IMR-90 (cell line): ENCODE measurements at regions not wholly inside any gene's neighbourhood (a gene's known extent, or its start where the extent isn't known, plus 50 kb on each side); places are given as distances from the start of the nearest gene placed in this dataset.

Experiments
- ATAC-seq: fragments of 200-7000 bp; cut with Tn5 transposase; 2 replicates; pipeline ENCODE4 v1.9.1; 2020; ENCODE audit warnings: low read depth, mild to moderate bottlenecking, moderate library complexity
- BruUV-seq: library from RNA; stranded (reverse); fragments of 400-500 nt; replicated peaks from 2 replicates; lab custom pipeline; 2021; lab: Mats Ljungman, UMichigan
- CTCF ChIA-PET: fragments of 300-600 bp; formaldehyde crosslinking; extraction: SDS; loops from one replicate; lab custom pipeline; 2021; ENCODE audit warnings: antibody characterized with exemption; lab: Yijun Ruan, JAX
- POLR2A ChIA-PET: fragments of 300-600 bp; sonication (Branson Sonifier 250); formaldehyde crosslinking; loops from one replicate; lab custom pipeline; 2022; ENCODE audit warnings: antibody characterized with exemption; ENCODE audit not compliant: unreplicated experiment; lab: Charles Lee
- DNase-seq: peaks from one replicate; pipeline ENCODE4 v3.0.0; 2013
- H2AFZ ChIP-seq: replicated peaks from 2 replicates; pipeline ENCODE3; 2013; ENCODE audit warnings: low read length, mild to moderate bottlenecking; ENCODE audit not compliant: poor library complexity
- H2AK5ac ChIP-seq: 2 replicates; pipeline ENCODE4 v1.6.1; 2013; ENCODE audit warnings: low read depth, low read length, inconsistent platforms
- H2AK9ac ChIP-seq: replicated peaks from 2 replicates; pipeline ENCODE3; 2013; ENCODE audit warnings: mild to moderate bottlenecking, low read depth, low read length, moderate library complexity; ENCODE audit not compliant: poor library complexity
- H2BK120ac ChIP-seq: 2 replicates; pipeline ENCODE4 v1.6.1; 2013; ENCODE audit warnings: low read depth, low read length, inconsistent platforms
- H2BK15ac ChIP-seq: 3 replicates; pipeline ENCODE4 v1.6.1; 2013; ENCODE audit warnings: low read depth, low read length, inconsistent platforms
- H2BK20ac ChIP-seq: 2 replicates; pipeline ENCODE4 v1.6.1; 2013; ENCODE audit warnings: low read depth, mild to moderate bottlenecking, inconsistent platforms, low read length, moderate library complexity
- H2BK5ac ChIP-seq: 2 replicates; pipeline ENCODE4 v1.6.1; 2013; ENCODE audit warnings: mild to moderate bottlenecking, low read depth, low read length, inconsistent platforms; ENCODE audit not compliant: poor library complexity, severe bottlenecking
- H3K14ac ChIP-seq: replicated peaks from 2 replicates; pipeline ENCODE4 v1.6.1; 2013; ENCODE audit warnings: low read depth, low read length, inconsistent platforms
- H3K18ac ChIP-seq: 2 replicates; pipeline ENCODE4 v1.6.1; 2013; ENCODE audit warnings: low read depth, low read length, control low read depth
- H3K23ac ChIP-seq: 2 replicates; pipeline ENCODE4 v1.6.1; 2013; ENCODE audit warnings: low read depth, low read length, inconsistent platforms
- H3K27ac ChIP-seq: 2 replicates; pipeline ENCODE4 v1.5.1; 2013; ENCODE audit warnings: mild to moderate bottlenecking, control low read depth, low read length; ENCODE audit not compliant: insufficient read depth
- H3K27me3 ChIP-seq: 2 replicates; pipeline ENCODE4 v1.6.1; 2013; ENCODE audit warnings: low read length; ENCODE audit not compliant: control insufficient read depth, insufficient read depth
- H3K36me3 ChIP-seq: 2 replicates; pipeline ENCODE4 v1.6.1; 2013; ENCODE audit warnings: low read length, mixed read lengths; ENCODE audit not compliant: control insufficient read depth, insufficient read depth
- H3K4ac ChIP-seq: 2 replicates; pipeline ENCODE4 v1.6.1; 2013; ENCODE audit warnings: low read depth, low read length, inconsistent platforms
- H3K4me1 ChIP-seq: 2 replicates; pipeline ENCODE4 v1.6.1; 2013; ENCODE audit warnings: low read length, mixed read lengths; ENCODE audit not compliant: control insufficient read depth, insufficient read depth
- H3K4me2 ChIP-seq: 2 replicates; pipeline ENCODE4 v1.6.1; 2013; ENCODE audit warnings: low read depth, mild to moderate bottlenecking, control low read depth, low read length, moderate library complexity
- H3K4me3 ChIP-seq: 2 replicates; pipeline ENCODE4 v1.5.1; 2013; ENCODE audit warnings: low read depth, mild to moderate bottlenecking, control low read depth, low read length, moderate library complexity; ENCODE audit not compliant: insufficient read depth
- H3K56ac ChIP-seq: 2 replicates; pipeline ENCODE4 v1.6.1; 2013; ENCODE audit warnings: low read length, inconsistent platforms; ENCODE audit not compliant: insufficient read depth; ENCODE audit errors: extremely low read depth
- H3K79me1 ChIP-seq, 2 experiments: 2 replicates each; pipeline ENCODE4 v1.6.1; 2013; ENCODE audit warnings: low read length in 2 of 2, inconsistent platforms in 1 of 2, low read depth in 1 of 2
- H3K9ac ChIP-seq: 2 replicates; pipeline ENCODE4 v1.6.1; 2013; ENCODE audit warnings: low read depth, low read length, control low read depth
- H3K9me1 ChIP-seq: 2 replicates; pipeline ENCODE4 v1.6.1; 2013; ENCODE audit warnings: low read length, inconsistent platforms; ENCODE audit not compliant: insufficient read depth
- H3K9me3 ChIP-seq: 2 replicates; pipeline ENCODE4 v1.6.1; 2013; ENCODE audit warnings: low read length; ENCODE audit not compliant: control insufficient read depth, insufficient read depth
- H4K20me1 ChIP-seq: 2 replicates; pipeline ENCODE4 v1.6.1; 2013; ENCODE audit warnings: low read length, inconsistent platforms; ENCODE audit not compliant: insufficient read depth
- H4K5ac ChIP-seq: 2 replicates; pipeline ENCODE4 v1.6.1; 2013; ENCODE audit warnings: mild to moderate bottlenecking, low read depth, low read length, control low read depth
- H4K8ac ChIP-seq, 2 experiments: 2 replicates each; pipeline ENCODE4 v1.6.1; 2013; ENCODE audit warnings: low read depth in 2 of 2, low read length in 2 of 2, control low read depth in 1 of 2, inconsistent platforms in 1 of 2
- H4K91ac ChIP-seq: 2 replicates; pipeline ENCODE4 v1.6.1; 2013; ENCODE audit warnings: low read depth, low read length, inconsistent platforms; ENCODE audit not compliant: insufficient read depth
- SMC3 ChIP-seq: fragments of 150-350 bp; IDR thresholded peaks from 2 replicates; pipeline ENCODE4 v1.6.1; 2016; ENCODE audit warnings: low read depth, mild to moderate bottlenecking, antibody characterized with exemption, low read length, moderate library complexity
- WGBS, 2 experiments: methylation state at CpG; one replicate each; pipeline versions ENCODE4 v1.1.5 to v1.1.7; 2013; ENCODE audit warnings: missing lambda C conversion rate in 2 of 2; ENCODE audit not compliant: insufficient read length in 1 of 2; ENCODE audit errors: extremely low coverage in 2 of 2; 5-methylcytosine and 5-hydroxymethylcytosine counted together
- dilution Hi-C: fragments of 300-500 bp; cut with HindIII; formaldehyde crosslinking; loops from one replicate; pipeline ENCODE4 v1.14.3; 2018; ENCODE audit warnings: low sequenced_read_pairs; ENCODE audit not compliant: unreplicated experiment
- in situ Hi-C: fragments of 300-500 bp; cut with MboI; formaldehyde crosslinking; loops from 3 replicates; pipeline ENCODE4 v1.14.3; 2019; ENCODE audit warnings: low sequenced_read_pairs, inconsistent platforms, mixed read lengths
- intact Hi-C: fragments of 100-400 bp; cut with micrococcal nuclease; formaldehyde crosslinking; loops from 2 replicates; pipeline ENCODE4 v1.10.0; 2022
- TF ChIP-seq, protein P1 (sequence below): conservative IDR thresholded peaks from 2 replicates; pipeline ENCODE4 v1.5.1; 2012; ENCODE audit warnings: mild to moderate bottlenecking, low read depth, low read length, improper control_type of control experiment

DNA sequence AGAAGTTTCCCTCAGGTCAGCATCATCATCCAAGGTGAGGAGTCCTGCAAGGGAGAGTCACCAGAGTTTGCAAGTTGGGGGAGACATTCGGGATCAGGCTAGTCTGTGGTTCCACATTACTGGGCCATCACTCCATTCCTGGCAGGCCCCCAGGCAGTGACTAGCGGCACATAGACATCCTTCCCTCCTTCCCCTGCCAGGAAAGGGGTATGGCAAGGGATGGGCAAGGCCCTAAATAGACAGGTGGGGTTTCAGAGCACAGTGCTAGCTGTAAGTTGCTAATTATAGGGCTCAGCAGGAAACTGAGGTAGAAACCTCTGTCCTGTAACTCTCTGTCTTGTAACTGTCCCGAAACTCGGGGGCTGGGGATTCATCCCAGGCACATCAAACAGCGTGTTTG, 215.2 kb upstream of the ROPN1 start:
- no peak overlapping the region for H2BK5ac ChIP-seq
- no peak overlapping the region for H2BK15ac ChIP-seq
- no peak overlapping the region for H4K8ac ChIP-seq
- no peak overlapping the region for H3K23ac ChIP-seq
- no peak overlapping the region for H4K5ac ChIP-seq
- ATAC-seq (no peak), DNase-seq (no peak)
- H3K36me3 ChIP-seq = no peaks in the 10 kb centered on the region
- in situ Hi-C loops (no loop called here), intact Hi-C loops (loop anchor here (5.0 kb wide), 1 partner anchor 90 kb away; no protein-coding TSS in a partner anchor), dilution Hi-C loops (no loop called here)
- H3K9me1 ChIP-seq = 0 out of 2 replicates have a peak, but pooled peaks cover 5% of the 10 kb centered on the region
- H2BK120ac ChIP-seq = no peak overlapping the region
- H2BK20ac ChIP-seq = no peak overlapping the region
- H3K56ac ChIP-seq = no peak overlapping the region
- no peak overlapping the region for H3K27ac ChIP-seq
- no peak overlapping the region for H3K14ac ChIP-seq
- no CpG with 5 or more reads among the region's 5 CpGs for WGBS, 2 experiments
- H4K20me1 ChIP-seq = no peaks in the 10 kb centered on the region; the same call in 1 of the 2 replicates
- H2AK9ac ChIP-seq = no peak overlapping the region
- H3K4ac ChIP-seq = no peak overlapping the region
- BruUV-seq = no TSS peak
- H3K4me2 ChIP-seq = no peak overlapping the region
- H3K79me1 ChIP-seq = no peaks in the 10 kb centered on the region
- no peaks in the 10 kb centered on the region for H3K9me3 ChIP-seq
- ChIA-PET CTCF (no interaction called here), POLR2A (no interaction called here)
- H2AFZ ChIP-seq = no peak overlapping the region
- H2AK5ac ChIP-seq = no peak overlapping the region
- peaks cover 11% of the 10 kb centered on the region for H3K27me3 ChIP-seq
- no peak for TF ChIP-seq SMC3
- TF ChIP-seq, protein P1, sequence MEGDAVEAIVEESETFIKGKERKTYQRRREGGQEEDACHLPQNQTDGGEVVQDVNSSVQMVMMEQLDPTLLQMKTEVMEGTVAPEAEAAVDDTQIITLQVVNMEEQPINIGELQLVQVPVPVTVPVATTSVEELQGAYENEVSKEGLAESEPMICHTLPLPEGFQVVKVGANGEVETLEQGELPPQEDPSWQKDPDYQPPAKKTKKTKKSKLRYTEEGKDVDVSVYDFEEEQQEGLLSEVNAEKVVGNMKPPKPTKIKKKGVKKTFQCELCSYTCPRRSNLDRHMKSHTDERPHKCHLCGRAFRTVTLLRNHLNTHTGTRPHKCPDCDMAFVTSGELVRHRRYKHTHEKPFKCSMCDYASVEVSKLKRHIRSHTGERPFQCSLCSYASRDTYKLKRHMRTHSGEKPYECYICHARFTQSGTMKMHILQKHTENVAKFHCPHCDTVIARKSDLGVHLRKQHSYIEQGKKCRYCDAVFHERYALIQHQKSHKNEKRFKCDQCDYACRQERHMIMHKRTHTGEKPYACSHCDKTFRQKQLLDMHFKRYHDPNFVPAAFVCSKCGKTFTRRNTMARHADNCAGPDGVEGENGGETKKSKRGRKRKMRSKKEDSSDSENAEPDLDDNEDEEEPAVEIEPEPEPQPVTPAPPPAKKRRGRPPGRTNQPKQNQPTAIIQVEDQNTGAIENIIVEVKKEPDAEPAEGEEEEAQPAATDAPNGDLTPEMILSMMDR = no peak
- H3K4me1 ChIP-seq = no peaks in the 10 kb centered on the region
- H4K91ac ChIP-seq = no peak overlapping the region
- H3K4me3 ChIP-seq = no peak overlapping the region
- H3K18ac ChIP-seq = no peak overlapping the region
- no peak overlapping the region for H3K9ac ChIP-seq
